ENCODE measurements at regions not wholly inside any gene's neighbourhood (a gene's known extent, or its start where the extent isn't known, plus 50 kb on each side); places are given as distances from the start of the nearest gene placed in this dataset.

DNA sequence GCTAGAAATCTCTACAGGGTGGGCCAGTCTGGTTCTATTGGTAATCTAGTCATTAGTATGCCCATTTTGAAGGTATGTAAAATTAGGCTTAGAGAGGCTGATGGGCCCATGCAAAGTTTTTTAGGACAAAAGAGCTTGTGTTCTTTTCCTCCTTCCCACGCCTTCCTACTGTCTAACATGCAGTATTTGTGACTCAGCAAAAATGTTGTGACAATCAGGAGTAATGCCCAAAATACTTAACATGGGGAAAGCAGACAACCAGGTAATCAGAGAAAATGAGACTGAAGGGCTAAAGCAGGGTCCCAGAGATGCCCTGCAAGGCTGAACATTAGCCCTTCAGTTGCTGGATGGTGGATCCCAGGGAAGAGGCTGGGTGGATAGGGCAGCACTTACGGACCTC, 437.9 kb downstream of the BCL11B start:
- DNase-seq (ENCODE audit: low spot score) = no peak

DNA sequence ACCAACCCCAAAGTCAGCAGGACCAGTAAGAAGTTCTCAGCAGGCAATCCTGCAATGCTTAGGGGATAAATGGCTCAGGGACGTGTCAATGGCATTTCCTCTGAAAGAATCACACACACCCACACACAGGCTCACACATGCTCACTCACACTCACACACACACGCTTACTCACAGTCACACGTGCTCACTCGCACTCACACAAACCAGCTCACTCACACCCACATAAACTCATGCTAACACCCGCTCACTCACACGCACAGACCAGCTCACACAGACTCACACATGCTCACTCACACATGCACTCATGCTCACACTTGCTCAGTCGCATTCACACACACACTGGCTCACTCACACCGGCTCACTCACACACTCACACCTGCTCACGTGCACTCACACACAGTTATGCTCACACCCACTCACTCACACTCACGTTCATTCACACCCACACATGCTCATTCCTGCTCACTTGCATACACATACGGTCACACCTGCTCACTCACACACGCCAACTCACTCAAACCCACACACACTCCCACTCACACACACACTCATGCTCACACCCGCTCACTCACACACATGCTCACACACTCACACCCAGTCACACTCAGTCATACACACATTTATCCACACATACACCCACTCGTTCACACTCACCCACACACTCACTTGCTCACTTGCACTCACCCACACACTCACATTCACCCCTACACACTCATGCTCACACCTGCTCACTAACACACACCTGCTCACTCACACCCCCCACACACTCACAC, 436.8 kb downstream of the BCL11B start:
- no peak for DNase-seq (ENCODE audit: low spot score)

GRCh38 chr14:98835825-98836100, 436.2 kb downstream of the BCL11B start:
- DNase-seq (ENCODE audit: low spot score) = no peak

GRCh38 chr14:98840091-98840490, 431.9 kb downstream of the BCL11B start:
- DNase-seq (ENCODE audit: low spot score) = no peak

DNA sequence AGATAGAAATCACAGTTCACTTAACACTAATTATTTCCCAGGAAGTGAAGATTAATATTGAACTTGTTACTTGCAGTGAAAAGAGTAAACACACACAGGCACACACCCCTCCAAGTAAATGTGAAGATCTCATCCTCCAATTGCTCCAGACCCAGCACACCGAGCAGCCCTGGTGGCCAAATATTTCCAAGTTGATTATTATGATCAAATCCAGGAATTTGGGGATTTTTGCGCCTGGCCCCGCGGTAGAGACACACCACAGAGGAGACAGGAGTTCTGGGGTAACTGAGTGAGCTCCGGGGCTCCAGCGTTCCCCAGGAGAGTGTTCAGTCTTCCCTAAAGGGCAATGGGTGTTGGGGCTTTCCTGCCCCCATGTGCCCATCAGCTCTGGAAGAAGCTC, 431.5 kb downstream of the BCL11B start:
- DNase-seq (ENCODE audit: low spot score) = no peak

DNA sequence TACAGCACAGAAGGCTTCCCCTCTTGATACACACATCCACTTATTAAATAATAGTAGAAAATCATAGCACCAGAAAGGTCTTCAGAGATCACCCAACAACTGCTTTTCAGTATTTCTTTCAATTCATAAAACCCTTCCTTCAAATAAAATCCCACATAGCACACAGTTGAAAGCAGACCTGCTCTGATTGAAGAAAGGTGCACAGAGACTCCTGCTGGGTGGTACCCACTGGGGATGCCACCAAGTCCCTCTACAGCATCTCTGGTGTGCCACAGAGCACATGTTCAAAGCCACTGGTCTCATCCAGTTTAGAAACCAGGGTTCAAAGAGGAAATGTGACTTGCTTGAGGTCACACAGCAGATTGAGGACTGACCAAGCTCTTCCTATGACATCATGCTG, 427.5 kb downstream of the BCL11B start:
- DNase-seq (ENCODE audit: low spot score) = no peak

DNA sequence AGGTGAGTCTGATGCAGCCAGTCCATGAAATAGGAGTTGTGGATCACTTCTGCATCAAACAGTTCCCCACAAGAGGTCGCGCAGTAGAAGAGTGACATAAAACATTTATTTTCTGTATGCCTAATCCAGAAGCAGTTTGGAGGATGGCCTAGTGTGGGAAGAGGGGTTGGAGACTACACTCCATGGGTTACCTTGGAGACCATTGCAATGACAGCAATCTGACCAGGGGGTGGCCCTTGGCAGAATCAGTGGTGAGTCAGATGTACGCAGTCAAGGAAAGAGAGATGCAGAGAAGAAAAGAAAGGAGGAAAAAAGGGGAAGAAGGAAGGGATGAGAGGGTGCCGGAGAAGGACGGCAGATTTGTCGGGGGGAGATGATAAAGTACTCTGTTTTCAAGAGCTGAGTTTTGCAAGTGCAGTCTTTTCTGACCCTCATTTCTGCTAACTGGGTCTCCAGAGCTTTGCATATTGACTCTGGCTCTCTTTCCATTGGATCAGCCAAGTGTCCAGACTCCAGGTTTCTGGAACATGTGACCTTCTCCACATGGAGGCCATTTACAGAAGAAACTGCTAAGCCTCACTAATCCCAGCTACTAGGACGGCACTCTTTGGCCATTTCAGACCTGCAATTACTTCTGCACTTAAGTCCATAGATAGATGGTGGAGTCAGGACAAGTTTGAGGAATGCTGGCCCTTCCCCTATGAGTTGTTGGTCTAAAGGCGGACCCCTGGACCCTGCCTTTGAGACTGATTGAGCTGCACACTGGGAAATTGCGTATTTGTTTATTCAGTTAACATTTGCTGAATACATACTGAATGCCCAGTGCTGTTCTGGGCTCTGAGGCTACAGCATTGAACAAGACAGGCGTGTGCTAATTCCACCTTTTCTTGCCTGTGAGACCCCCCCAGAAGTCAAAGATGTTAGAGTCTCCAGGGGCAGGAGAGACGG, 424.2 kb downstream of the BCL11B start:
- no peak for DNase-seq (ENCODE audit: low spot score)

DNA sequence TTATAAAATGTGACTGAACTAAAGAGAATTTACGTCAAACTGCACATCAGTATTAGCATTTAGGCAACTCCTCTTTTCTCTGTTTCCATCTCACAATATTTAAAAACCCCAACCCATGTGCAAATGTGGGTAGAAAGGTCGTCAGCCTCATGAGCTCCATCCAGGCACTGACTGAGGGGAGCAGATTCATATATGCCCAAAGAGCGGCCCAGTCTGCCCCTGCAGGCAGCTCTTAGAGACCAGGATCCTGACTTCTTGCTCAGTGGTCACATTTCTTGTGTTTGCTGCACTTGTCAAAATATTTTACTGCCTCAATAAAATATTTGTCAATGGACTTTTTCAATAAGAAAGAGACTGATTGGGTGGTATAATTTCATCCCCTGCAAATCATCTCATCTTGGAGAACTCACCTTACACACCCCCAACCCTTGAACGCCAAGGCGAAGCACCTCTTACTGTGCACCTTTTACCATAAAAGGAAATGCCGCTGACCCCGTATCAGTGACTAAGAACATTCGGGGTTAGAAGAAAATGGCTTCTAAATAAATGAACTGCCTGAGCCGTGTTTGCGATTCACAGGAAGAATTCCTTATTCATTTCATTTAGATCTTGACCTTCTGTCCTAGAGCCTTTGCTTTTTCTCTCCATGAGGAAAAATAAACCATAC, 418.8 kb downstream of the BCL11B start:
- DNase-seq (ENCODE audit: low spot score) = no peak

DNA sequence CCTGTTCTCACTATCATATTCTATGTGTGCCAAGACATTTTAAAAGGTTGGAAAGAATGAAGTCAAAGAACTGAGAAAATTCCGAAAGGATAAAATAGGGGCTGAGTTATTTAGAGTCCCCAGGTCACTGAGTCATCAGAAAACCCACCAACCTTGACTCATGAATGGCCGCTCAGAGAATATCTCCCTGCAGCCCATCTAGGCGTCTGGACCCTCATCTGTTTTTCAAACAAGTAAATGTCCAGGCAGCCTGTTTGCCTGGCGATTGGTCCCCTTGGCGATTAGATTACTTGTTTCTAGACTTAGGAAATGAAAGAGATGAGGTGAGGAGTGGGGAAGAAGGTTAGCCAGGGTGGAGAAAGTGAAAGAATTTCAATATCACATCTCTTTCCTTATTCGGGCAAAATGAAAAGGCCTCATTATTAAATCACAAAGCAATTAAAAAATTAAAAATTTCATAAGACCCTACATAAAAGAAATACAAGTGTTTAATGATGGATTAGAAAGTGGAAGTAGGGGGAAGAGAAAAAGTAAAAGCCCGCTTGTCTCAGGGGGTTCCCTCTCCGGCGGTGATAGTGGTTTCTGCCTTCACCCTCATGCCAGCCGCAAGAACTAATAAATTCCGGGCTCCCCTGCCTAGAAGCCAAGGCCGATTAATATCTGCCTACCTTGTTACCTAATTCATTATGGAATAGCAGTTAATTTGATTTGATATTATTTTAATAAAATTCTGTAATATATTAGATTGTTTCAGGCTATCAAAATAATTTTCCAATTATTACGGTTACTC, 415.9 kb downstream of the BCL11B start:
- no peak for DNase-seq (ENCODE audit: low spot score)

- no peak for DNase-seq (ENCODE audit: low spot score)
Measured at GRCh38 chr14:98858158-98858557, 413.8 kb downstream of the BCL11B start.

DNA sequence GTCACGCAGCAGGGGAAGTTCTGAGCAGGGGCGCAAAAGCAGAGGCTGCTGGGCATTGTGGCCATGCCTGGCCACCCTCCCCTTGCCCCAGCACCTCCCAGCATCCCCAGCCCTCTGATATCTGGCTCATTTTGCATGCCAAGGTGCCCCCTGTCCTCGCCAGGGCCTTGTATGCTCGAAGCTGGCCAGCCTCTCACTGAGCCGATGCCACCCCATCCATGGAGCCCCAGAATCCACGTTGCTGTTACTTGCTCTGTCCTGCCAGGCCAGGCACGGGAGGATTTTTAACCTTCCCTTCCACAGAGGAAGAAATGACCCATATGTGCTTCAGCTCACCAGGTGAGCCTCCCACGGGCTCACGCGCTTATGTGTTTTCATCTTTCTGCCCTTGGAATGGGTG, 413.4 kb downstream of the BCL11B start:
- no peak for DNase-seq (ENCODE audit: low spot score)

DNA sequence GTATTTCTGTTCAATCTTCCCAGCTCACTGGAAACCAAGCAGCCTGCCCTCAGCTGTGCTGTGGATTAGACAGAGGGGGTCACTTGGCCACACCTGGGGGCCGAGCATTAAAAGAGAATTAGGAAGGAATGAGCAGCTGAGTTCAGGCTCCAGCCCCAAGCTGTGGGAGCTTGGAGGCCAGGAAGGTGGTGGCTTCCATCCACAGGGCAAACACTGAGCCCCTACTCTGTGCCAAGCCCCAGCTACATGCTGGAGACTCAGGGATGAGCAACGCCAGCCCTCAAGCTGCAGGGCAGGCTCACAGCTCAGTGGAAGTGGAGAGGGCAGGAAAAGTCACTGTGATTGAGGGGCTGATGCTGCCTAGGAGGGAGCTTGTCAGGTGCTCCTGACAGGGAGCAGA, 412.7 kb downstream of the BCL11B start:
- no peak for DNase-seq (ENCODE audit: low spot score)

DNA sequence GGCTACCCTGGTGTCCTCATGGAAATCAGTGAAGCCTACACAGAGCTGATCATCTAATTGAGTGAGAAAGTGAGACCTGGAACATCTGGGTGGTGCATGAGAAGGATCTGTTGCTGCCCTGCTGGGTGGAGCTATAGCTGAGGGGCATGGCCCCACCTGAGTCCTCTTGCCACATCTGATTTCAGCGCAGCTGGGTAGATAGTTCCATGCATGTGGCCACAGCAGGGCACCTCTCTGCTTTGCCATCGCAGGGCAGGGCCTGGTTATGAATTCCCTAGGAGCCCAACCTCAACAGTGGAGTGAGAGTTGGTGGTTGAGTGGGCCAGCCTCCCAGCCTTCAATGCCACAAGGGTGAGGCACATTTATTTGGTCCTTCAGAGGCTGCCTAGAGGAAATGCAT, 407.8 kb downstream of the BCL11B start:
- DNase-seq (ENCODE audit: low spot score) = no peak

GRCh38 chr14:98867146-98867545, 404.9 kb downstream of the BCL11B start:
- no peak for DNase-seq (ENCODE audit: low spot score)

GRCh38 chr14:98867726-98868125, 404.3 kb downstream of the BCL11B start:
- no peak for DNase-seq (ENCODE audit: low spot score)

GRCh38 chr14:98868866-98869265, 403.1 kb downstream of the BCL11B start:
- no peak for DNase-seq (ENCODE audit: low spot score)

- peak; percentile 71 for DNase-seq (ENCODE audit: low spot score)
Measured at GRCh38 chr14:98871796-98872195, 400.2 kb downstream of the BCL11B start.

DNA sequence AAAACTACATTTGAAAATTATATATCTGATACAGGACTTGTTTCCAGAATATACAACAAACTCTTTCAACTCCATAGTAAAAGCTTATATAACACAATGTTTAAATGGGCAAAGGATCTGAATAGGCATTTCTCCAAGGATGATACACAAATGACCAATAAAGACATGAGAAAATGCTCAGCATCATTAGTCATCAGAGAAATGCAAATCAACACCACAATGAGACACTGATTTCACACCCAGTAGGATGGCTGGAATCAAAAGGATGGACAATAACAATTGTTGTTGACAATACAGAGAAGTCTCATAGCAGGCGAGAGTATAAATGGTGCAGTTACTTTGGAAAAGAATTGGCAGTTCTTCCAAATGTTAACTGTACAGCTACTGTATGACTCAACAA, 394.9 kb downstream of the BCL11B start:
- no peak for DNase-seq (ENCODE audit: low spot score)

GRCh38 chr14:98878282-98878681, 393.7 kb downstream of the BCL11B start:
- no peak for DNase-seq (ENCODE audit: low spot score)

GRCh38 chr14:98886982-98887381, 385.0 kb downstream of the BCL11B start:
- DNase-seq (ENCODE audit: low spot score) = no peak

GRCh38 chr14:98888281-98888680, 383.7 kb downstream of the BCL11B start:
- DNase-seq (ENCODE audit: low spot score) = no peak

Measured in AG08395 (cell line).